Activated naive CD8-positive, alpha-beta T cell treated with anti-CD3 and anti-CD28 coated beads, Interleukin-2, amount 50 U/mL, for 24 hours (primary cell): ENCODE measurements at regions not wholly inside any gene's neighbourhood (a gene's known extent, or its start where the extent isn't known, plus 50 kb on each side); places are given as distances from the start of the nearest gene placed in this dataset.

Source experiments
- ATAC-seq: fragments of 150-1000 bp; cut with Tn5 transposase; one replicate; pipeline ENCODE4 v1.10.0; 2021
- DNase-seq: peaks from one replicate; pipeline ENCODE4 v3.0.0; 2021
- H3K27ac Mint-ChIP-seq: one replicate; pipeline ENCODE4 v1.8.0; 2021; ENCODE audit warnings: mild to moderate bottlenecking, mixed read lengths
- H3K27me3 Mint-ChIP-seq: one replicate; pipeline ENCODE4 v1.8.0; 2021; ENCODE audit warnings: mixed read lengths
- H3K36me3 Mint-ChIP-seq: one replicate; pipeline ENCODE4 v1.8.0; 2021; ENCODE audit warnings: low read depth, mixed read lengths
- H3K4me1 Mint-ChIP-seq: one replicate; pipeline ENCODE4 v1.8.0; 2021; ENCODE audit warnings: mixed read lengths
- H3K4me3 Mint-ChIP-seq: one replicate; pipeline ENCODE4 v1.8.0; 2021; ENCODE audit warnings: mild to moderate bottlenecking, moderate library complexity, mixed read lengths
- H3K9me3 Mint-ChIP-seq: one replicate; pipeline ENCODE4 v1.8.0; 2021; ENCODE audit warnings: mixed read lengths

GRCh38 chr2:121039679-121040078 lies 245.3 kb downstream of the TFCP2L1 start:
- no peak for ATAC-seq
- no peak overlapping the region for H3K4me3 Mint-ChIP-seq
- H3K27me3 Mint-ChIP-seq, result peaks cover 2% of the 10 kb centered on the region
- no peaks in the 10 kb centered on the region for H3K4me1 Mint-ChIP-seq
- no peaks in the 10 kb centered on the region for H3K9me3 Mint-ChIP-seq
- H3K27ac Mint-ChIP-seq, result no peak overlapping the region
- H3K36me3 Mint-ChIP-seq, result no peaks in the 10 kb centered on the region
- no peak for DNase-seq

- H3K27ac Mint-ChIP-seq, result no peak overlapping the region
- no peaks in the 10 kb centered on the region for H3K4me1 Mint-ChIP-seq
- ATAC-seq, result no peak
- no peak for DNase-seq
- H3K27me3 Mint-ChIP-seq, result peaks cover 2% of the 10 kb centered on the region
- no peaks in the 10 kb centered on the region for H3K9me3 Mint-ChIP-seq
- H3K4me3 Mint-ChIP-seq, result no peak overlapping the region
- H3K36me3 Mint-ChIP-seq, result no peaks in the 10 kb centered on the region
Observed at GRCh38 chr2:121041516-121041915, 243.5 kb downstream of the TFCP2L1 start.

- no peak for ATAC-seq
- H3K4me1 Mint-ChIP-seq, result no peaks in the 10 kb centered on the region
- no peak overlapping the region for H3K27ac Mint-ChIP-seq
- no peak for DNase-seq
- peaks cover 2% of the 10 kb centered on the region for H3K27me3 Mint-ChIP-seq
- no peaks in the 10 kb centered on the region for H3K9me3 Mint-ChIP-seq
- no peak overlapping the region for H3K4me3 Mint-ChIP-seq
- no peaks in the 10 kb centered on the region for H3K36me3 Mint-ChIP-seq
Observed at GRCh38 chr2:121043061-121043826, 241.8 kb downstream of the TFCP2L1 start.

GRCh38 chr2:121043827-121044222 lies 241.2 kb downstream of the TFCP2L1 start:
- ATAC-seq (no peak), DNase-seq (no peak)
- peaks cover 2% of the 10 kb centered on the region for H3K27me3 Mint-ChIP-seq
- H3K4me1 Mint-ChIP-seq, result no peaks in the 10 kb centered on the region
- no peaks in the 10 kb centered on the region for H3K36me3 Mint-ChIP-seq
- no peak overlapping the region for H3K27ac Mint-ChIP-seq
- no peak overlapping the region for H3K4me3 Mint-ChIP-seq
- no peaks in the 10 kb centered on the region for H3K9me3 Mint-ChIP-seq

GRCh38 chr2:121044412-121044811 lies 240.6 kb downstream of the TFCP2L1 start:
- H3K4me1 Mint-ChIP-seq, result no peaks in the 10 kb centered on the region
- ATAC-seq, result no peak
- H3K27me3 Mint-ChIP-seq, result peaks cover 2% of the 10 kb centered on the region
- H3K27ac Mint-ChIP-seq, result no peak overlapping the region
- H3K4me3 Mint-ChIP-seq, result no peak overlapping the region
- H3K36me3 Mint-ChIP-seq, result no peaks in the 10 kb centered on the region
- no peak for DNase-seq
- H3K9me3 Mint-ChIP-seq, result no peaks in the 10 kb centered on the region

GRCh38 chr2:121045245-121045644 lies 239.8 kb downstream of the TFCP2L1 start:
- H3K36me3 Mint-ChIP-seq, result no peaks in the 10 kb centered on the region
- peaks cover 2% of the 10 kb centered on the region for H3K27me3 Mint-ChIP-seq
- H3K4me3 Mint-ChIP-seq, result no peak overlapping the region
- H3K27ac Mint-ChIP-seq, result no peak overlapping the region
- DNase-seq (no peak), ATAC-seq (no peak)
- no peaks in the 10 kb centered on the region for H3K4me1 Mint-ChIP-seq
- no peaks in the 10 kb centered on the region for H3K9me3 Mint-ChIP-seq

- no peak overlapping the region for H3K4me3 Mint-ChIP-seq
- H3K36me3 Mint-ChIP-seq, result no peaks in the 10 kb centered on the region
- no peaks in the 10 kb centered on the region for H3K4me1 Mint-ChIP-seq
- no peak overlapping the region for H3K27ac Mint-ChIP-seq
- no peak for DNase-seq
- peaks cover 1% of the 10 kb centered on the region for H3K27me3 Mint-ChIP-seq
- ATAC-seq, result no peak
- H3K9me3 Mint-ChIP-seq, result no peaks in the 10 kb centered on the region
Observed at GRCh38 chr2:121046335-121046734, 238.7 kb downstream of the TFCP2L1 start.

GRCh38 chr2:121047383-121047782 lies 237.6 kb downstream of the TFCP2L1 start:
- DNase-seq, result no peak
- Mint-ChIP-seq H3K9me3 (no peaks in the 10 kb centered on the region), H3K4me1 (no peaks in the 10 kb centered on the region), H3K36me3 (no peaks in the 10 kb centered on the region), H3K27ac (no peak overlapping the region), H3K4me3 (no peak overlapping the region), H3K27me3 (peaks cover 2% of the 10 kb centered on the region)
- no peak for ATAC-seq

- no peak overlapping the region for H3K27ac Mint-ChIP-seq
- H3K9me3 Mint-ChIP-seq, result no peaks in the 10 kb centered on the region
- H3K36me3 Mint-ChIP-seq, result no peaks in the 10 kb centered on the region
- H3K4me1 Mint-ChIP-seq, result no peaks in the 10 kb centered on the region
- ATAC-seq (no peak), DNase-seq (no peak)
- H3K4me3 Mint-ChIP-seq, result no peak overlapping the region
- H3K27me3 Mint-ChIP-seq, result peaks cover 5% of the 10 kb centered on the region
Observed at GRCh38 chr2:121049131-121049530, 235.9 kb downstream of the TFCP2L1 start.

GRCh38 chr2:121049950-121050585 lies 234.9 kb downstream of the TFCP2L1 start:
- no peaks in the 10 kb centered on the region for H3K36me3 Mint-ChIP-seq
- peaks cover 7% of the 10 kb centered on the region for H3K27me3 Mint-ChIP-seq
- H3K9me3 Mint-ChIP-seq, result no peaks in the 10 kb centered on the region
- no peaks in the 10 kb centered on the region for H3K4me1 Mint-ChIP-seq
- no peak for ATAC-seq
- H3K4me3 Mint-ChIP-seq, result no peak overlapping the region
- no peak for DNase-seq
- no peak overlapping the region for H3K27ac Mint-ChIP-seq

GRCh38 chr2:121051311-121051710 lies 233.7 kb downstream of the TFCP2L1 start:
- no peak for DNase-seq
- Mint-ChIP-seq H3K27me3 (peaks cover 7% of the 10 kb centered on the region), H3K27ac (no peak overlapping the region), H3K36me3 (no peaks in the 10 kb centered on the region), H3K4me3 (no peak overlapping the region), H3K9me3 (no peaks in the 10 kb centered on the region), H3K4me1 (no peaks in the 10 kb centered on the region)
- no peak for ATAC-seq

- H3K4me3 Mint-ChIP-seq, result no peak overlapping the region
- DNase-seq (no peak), ATAC-seq (no peak)
- no peaks in the 10 kb centered on the region for H3K9me3 Mint-ChIP-seq
- no peaks in the 10 kb centered on the region for H3K36me3 Mint-ChIP-seq
- peaks cover 7% of the 10 kb centered on the region for H3K27me3 Mint-ChIP-seq
- H3K27ac Mint-ChIP-seq, result no peak overlapping the region
- no peaks in the 10 kb centered on the region for H3K4me1 Mint-ChIP-seq
Observed at GRCh38 chr2:121052023-121052422, 233.0 kb downstream of the TFCP2L1 start.

- DNase-seq (no peak), ATAC-seq (no peak)
- no peak overlapping the region for H3K4me3 Mint-ChIP-seq
- peaks cover 7% of the 10 kb centered on the region for H3K27me3 Mint-ChIP-seq
- H3K4me1 Mint-ChIP-seq, result no peaks in the 10 kb centered on the region
- no peaks in the 10 kb centered on the region for H3K36me3 Mint-ChIP-seq
- no peak overlapping the region for H3K27ac Mint-ChIP-seq
- H3K9me3 Mint-ChIP-seq, result no peaks in the 10 kb centered on the region
Observed at GRCh38 chr2:121052521-121052920, 232.5 kb downstream of the TFCP2L1 start.

- Mint-ChIP-seq H3K36me3 (no peaks in the 10 kb centered on the region), H3K27me3 (peaks cover 7% of the 10 kb centered on the region), H3K4me3 (no peak overlapping the region), H3K27ac (no peak overlapping the region), H3K4me1 (no peaks in the 10 kb centered on the region), H3K9me3 (no peaks in the 10 kb centered on the region)
- ATAC-seq, result no peak
- no peak for DNase-seq
Observed at GRCh38 chr2:121055088-121055487, 229.9 kb downstream of the TFCP2L1 start.

- H3K36me3 Mint-ChIP-seq, result no peaks in the 10 kb centered on the region
- no peak for ATAC-seq
- H3K4me3 Mint-ChIP-seq, result no peak overlapping the region
- no peak overlapping the region for H3K27ac Mint-ChIP-seq
- no peak for DNase-seq
- H3K4me1 Mint-ChIP-seq, result no peaks in the 10 kb centered on the region
- peaks cover 7% of the 10 kb centered on the region for H3K27me3 Mint-ChIP-seq
- H3K9me3 Mint-ChIP-seq, result no peaks in the 10 kb centered on the region
Observed at GRCh38 chr2:121055501-121055900, 229.5 kb downstream of the TFCP2L1 start.
